Right lobe of liver (tissue), 6 donors: ENCODE measurements at regions not wholly inside any gene's neighbourhood (a gene's known extent, or its start where the extent isn't known, plus 50 kb on each side); places are given as distances from the start of the nearest gene placed in this dataset.
"Not testable (repeated sequence)": the region's sequence is repeated elsewhere in the genome, so short reads cannot be mapped to it uniquely, and the experiment has no call there.

Experiments used
- ATAC-seq, 4 donors: fragments of 200-7000 bp; cut with Tn5 transposase; one replicate each; pipeline ENCODE4 v1.9.1; 2020; ENCODE audit warnings: mild to moderate bottlenecking in 4 of 4, moderate library complexity in 4 of 4
- DNase-seq, 3 donors: peaks; one replicate each; pipeline ENCODE4 v3.0.0-alpha.2; 2020
- H3K27ac ChIP-seq, 3 donors: fragments of 200-600 bp; one replicate each; pipeline ENCODE4 v1.8.0; 2022
- H3K27me3 ChIP-seq, 2 donors: fragments of 200-600 bp; one replicate each; pipeline ENCODE4 v1.8.0; 2022
- H3K36me3 ChIP-seq, 4 donors: fragments of 200-600 bp; sonication (generic) in 1 of 4; one replicate each; pipeline versions ENCODE4 v1.5.1 to v1.8.0; 2017 to 2022; ENCODE audit warnings: control low read depth in 1 of 4
- H3K4me1 ChIP-seq, 4 donors: fragments of 200-600 bp; sonication (generic) in 1 of 4; one replicate each; pipeline versions ENCODE4 v1.5.1 to v1.8.0; 2017 to 2022; ENCODE audit warnings: control low read depth in 1 of 4
- H3K4me3 ChIP-seq, 3 donors: fragments of 200-600 bp; one replicate each; pipeline ENCODE4 v1.8.0; 2022
- H3K9me3 ChIP-seq, 4 donors: fragments of 200-600 bp; sonication (generic) in 1 of 4; one replicate each; pipeline versions ENCODE4 v1.5.1 to v1.8.0; 2017 to 2022; ENCODE audit warnings: control low read depth in 1 of 4
- CTCF ChIP-seq, 4 donors: fragments of 200-600 bp in 3 of 4; fragments of 450-650 bp in 1 of 4; IDR thresholded peaks; one replicate each; pipeline versions ENCODE4 v1.5.1 to v1.8.0; 2016 to 2022; ENCODE audit warnings: antibody characterized with exemption in 4 of 4, mild to moderate bottlenecking in 2 of 4
- POLR2A ChIP-seq: fragments of 450-650 bp; IDR thresholded peaks from one replicate; pipeline ENCODE4 v1.6.1; 2017; ENCODE audit warnings: antibody characterized with exemption, mild to moderate bottlenecking
- WGBS: methylation state at CpG from one replicate; pipeline ENCODE4 v1.1.6; 2018; ENCODE audit warnings: low coverage, low lambda C conversion rate; ENCODE audit not compliant: insufficient coverage; ENCODE audit errors: missing lambda C conversion rate; 5-methylcytosine and 5-hydroxymethylcytosine counted together
- intact Hi-C, 2 donors: fragments of 100-400 bp; cut with DNase I; formaldehyde crosslinking; loops; one replicate each; pipeline versions ENCODE4 v1.11.2 to v1.14.1; 2022
- donor health status: DM: no; HTN: yes; CAD: no.
- donor health status: DM: no; HTN: no; CAD: no.
- donor health status: DM: no; HTN: no; CAD: no.
- donor health status: DM: no; HTN: yes; CAD: no.
- donor health status: DM: no; HTN: yes; CAD: no.

- no peak for ATAC-seq
- intact Hi-C loops = no loop called here
These were observed 1139.4 kb downstream of the TMEM121 start for GRCh38 chr14:106665814-106666213.

GRCh38 chr14:106666341-106666740 is 1140.0 kb downstream of the TMEM121 start:
- no peaks in the 10 kb centered on the region for H3K36me3 ChIP-seq
- peaks cover 0 to 5% of the 10 kb centered on the region in 2 donors for H3K27me3 ChIP-seq
- no peak overlapping the region for H3K27ac ChIP-seq
- no peaks in the 10 kb centered on the region for H3K4me1 ChIP-seq
- no peak for TF ChIP-seq POLR2A
- no peak for TF ChIP-seq CTCF (IDR thresholded peaks at IDR 0.05)
- no peak for ATAC-seq
- WGBS = 22% methylated on average over 3 of the region's 4 CpGs
- no peak for DNase-seq
- intact Hi-C loops = no loop called here
- H3K9me3 ChIP-seq = no peaks in the 10 kb centered on the region
- H3K4me3 ChIP-seq = no peak overlapping the region

More at GRCh38 chr14:106665814-106666213, 1139.4 kb downstream of the TMEM121 start:
- Histone ChIP-seq H3K27ac (no peak overlapping the region), H3K9me3 (no peaks in the 10 kb centered on the region), H3K4me3 (no peak overlapping the region), H3K4me1 (no peaks in the 10 kb centered on the region), H3K36me3 (no peaks in the 10 kb centered on the region), H3K27me3 (peaks cover 0 to 5% of the 10 kb centered on the region in 2 donors)
- DNase-seq = no peak
- TF ChIP-seq CTCF (IDR thresholded peaks at IDR 0.05) (no peak), POLR2A (no peak)
- 74% methylated on average over 15 of the region's 15 CpGs for WGBS

GRCh38 chr14:106670011-106670410 is 1143.6 kb downstream of the TMEM121 start:
- TF ChIP-seq POLR2A (no peak), CTCF (IDR thresholded peaks at IDR 0.05) (no peak)

GRCh38 chr14:106674093-106674492 is 1147.7 kb downstream of the TMEM121 start:
- H3K27ac ChIP-seq, H3K27me3 ChIP-seq, H3K36me3 ChIP-seq, H3K4me3 ChIP-seq, H3K9me3 ChIP-seq, ATAC-seq, H3K4me1 ChIP-seq, intact Hi-C loops, DNase-seq: not testable (repeated sequence)
- 37% methylated on average over 2 of the region's 2 CpGs for WGBS

More at GRCh38 chr14:106670011-106670410, 1143.6 kb downstream of the TMEM121 start:
- no peak overlapping the region for H3K27ac ChIP-seq
- WGBS = 59% methylated on average over 4 of the region's 4 CpGs
- no peaks in the 10 kb centered on the region for H3K36me3 ChIP-seq
- ATAC-seq = no peak
- intact Hi-C loops = no loop called here
- H3K4me1 ChIP-seq = no peaks in the 10 kb centered on the region
- no peak overlapping the region for H3K4me3 ChIP-seq
- peaks cover 0 to 5% of the 10 kb centered on the region in 2 donors for H3K27me3 ChIP-seq
- no peak for DNase-seq
- no peaks in the 10 kb centered on the region for H3K9me3 ChIP-seq

GRCh38 chr14:106674509-106675125 is 1148.2 kb downstream of the TMEM121 start:
- not testable (repeated sequence) for H3K27ac ChIP-seq

GRCh38 chr14:106675716-106676115 is 1149.3 kb downstream of the TMEM121 start:
- H3K4me1 ChIP-seq, intact Hi-C loops, ATAC-seq, DNase-seq, H3K27ac ChIP-seq, H3K27me3 ChIP-seq, H3K9me3 ChIP-seq, H3K4me3 ChIP-seq, H3K36me3 ChIP-seq: not testable (repeated sequence)
- WGBS = 57% methylated on average over 3 of the region's 3 CpGs

More at GRCh38 chr14:106674509-106675125, 1148.2 kb downstream of the TMEM121 start:
- DNase-seq, H3K9me3 ChIP-seq, H3K36me3 ChIP-seq, intact Hi-C loops, H3K4me3 ChIP-seq, ATAC-seq, H3K4me1 ChIP-seq, H3K27me3 ChIP-seq: not testable (repeated sequence)
- 34% methylated on average over 8 of the region's 13 CpGs for WGBS
- peak in 1 of 4 donors; percentile 11 for TF ChIP-seq CTCF (IDR thresholded peaks at IDR 0.05)
